ENCODE measurements at regions not wholly inside any gene's neighbourhood (a gene's known extent, or its start where the extent isn't known, plus 50 kb on each side); places are given as distances from the start of the nearest gene placed in this dataset.

DNA sequence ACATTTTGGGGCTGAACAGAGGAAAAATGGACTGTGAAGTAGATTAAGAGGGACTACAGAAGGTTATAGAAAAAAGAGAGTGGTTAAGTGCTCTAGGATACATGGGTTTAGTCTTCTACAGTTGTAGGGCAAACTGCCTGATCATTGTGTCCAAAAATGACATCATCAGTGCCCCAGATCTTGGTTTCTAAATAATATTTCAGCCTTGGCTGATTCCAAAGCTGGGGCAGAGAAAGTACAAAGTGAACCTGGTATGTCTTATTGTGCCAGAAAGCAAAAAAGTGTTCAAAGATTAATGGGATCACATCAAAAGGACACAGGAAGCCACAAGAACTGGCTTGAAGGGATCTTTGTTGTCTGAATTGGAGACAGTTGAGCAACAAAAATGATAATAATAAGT, 97.1 kb upstream of the ZNF521 start:
- H2AFZ ChIP-seq (ENCODE audit: low read depth, low read length), result no peak overlapping the region
- no peaks in the 10 kb centered on the region for H3K9me3 ChIP-seq (ENCODE audit: insufficient read depth, low read length, severe bottlenecking)
- H3K4me1 ChIP-seq (ENCODE audit: insufficient read depth, low read length), result no peaks in the 10 kb centered on the region
- H3K9ac ChIP-seq (ENCODE audit: low read depth, low read length), result no peak overlapping the region
- H3K27me3 ChIP-seq (ENCODE audit: insufficient read depth, low read length, poor library complexity), result no peaks in the 10 kb centered on the region
- no peaks in the 10 kb centered on the region for H3K36me3 ChIP-seq (ENCODE audit: insufficient read depth, low read length)
- ATAC-seq (ENCODE audit: insufficient read depth, low read depth), result no peak
- H3K27ac ChIP-seq (ENCODE audit: low read length), result no peak overlapping the region
- no peak for DNase-seq
- H4K20me1 ChIP-seq (ENCODE audit: insufficient read depth, low read length), result no peaks in the 10 kb centered on the region
- no peak overlapping the region for H3K4me2 ChIP-seq (ENCODE audit: insufficient read depth, low read length)
- no peaks in the 10 kb centered on the region for H3K79me2 ChIP-seq (ENCODE audit: insufficient read depth, low read length)
- H3K4me3 ChIP-seq (ENCODE audit: low read depth in 1 of 2, low read length in 2 of 2), result no peak overlapping the region
- TF ChIP-seq, protein P1, sequence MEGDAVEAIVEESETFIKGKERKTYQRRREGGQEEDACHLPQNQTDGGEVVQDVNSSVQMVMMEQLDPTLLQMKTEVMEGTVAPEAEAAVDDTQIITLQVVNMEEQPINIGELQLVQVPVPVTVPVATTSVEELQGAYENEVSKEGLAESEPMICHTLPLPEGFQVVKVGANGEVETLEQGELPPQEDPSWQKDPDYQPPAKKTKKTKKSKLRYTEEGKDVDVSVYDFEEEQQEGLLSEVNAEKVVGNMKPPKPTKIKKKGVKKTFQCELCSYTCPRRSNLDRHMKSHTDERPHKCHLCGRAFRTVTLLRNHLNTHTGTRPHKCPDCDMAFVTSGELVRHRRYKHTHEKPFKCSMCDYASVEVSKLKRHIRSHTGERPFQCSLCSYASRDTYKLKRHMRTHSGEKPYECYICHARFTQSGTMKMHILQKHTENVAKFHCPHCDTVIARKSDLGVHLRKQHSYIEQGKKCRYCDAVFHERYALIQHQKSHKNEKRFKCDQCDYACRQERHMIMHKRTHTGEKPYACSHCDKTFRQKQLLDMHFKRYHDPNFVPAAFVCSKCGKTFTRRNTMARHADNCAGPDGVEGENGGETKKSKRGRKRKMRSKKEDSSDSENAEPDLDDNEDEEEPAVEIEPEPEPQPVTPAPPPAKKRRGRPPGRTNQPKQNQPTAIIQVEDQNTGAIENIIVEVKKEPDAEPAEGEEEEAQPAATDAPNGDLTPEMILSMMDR (IDR thresholded peaks at IDR 0.05; ENCODE audit: borderline replicate concordance, extremely low read depth, low read length, poor library complexity, severe bottlenecking), result no peak
- TF ChIP-seq EZH2 (IDR thresholded peaks at IDR 0.05; ENCODE audit: borderline replicate concordance, low read depth, low read length, severe bottlenecking), result no peak

DNA sequence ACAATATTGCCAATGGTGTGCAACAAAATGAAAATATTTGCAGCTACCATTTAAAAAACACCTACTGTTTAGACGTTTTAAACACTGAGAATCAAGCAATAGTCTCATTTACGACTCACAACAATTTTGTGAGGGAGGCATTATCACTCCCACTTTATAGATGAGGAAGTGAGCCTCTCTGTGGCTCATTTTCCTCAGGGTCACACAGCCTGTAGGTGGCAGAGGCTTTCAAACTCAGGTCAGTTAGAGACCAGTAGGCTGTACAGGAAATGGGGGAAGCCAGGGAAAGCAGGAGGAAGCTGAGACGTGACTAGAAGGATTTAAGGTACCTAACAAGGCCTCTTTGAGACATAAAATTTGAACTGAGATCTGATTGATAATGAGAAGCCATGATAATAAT, 95.0 kb upstream of the ZNF521 start:
- no peak overlapping the region for H3K27ac ChIP-seq (ENCODE audit: low read length)
- H3K36me3 ChIP-seq (ENCODE audit: insufficient read depth, low read length), result no peaks in the 10 kb centered on the region
- H2AFZ ChIP-seq (ENCODE audit: low read depth, low read length), result no peak overlapping the region
- TF ChIP-seq, protein P1 (IDR thresholded peaks at IDR 0.05; ENCODE audit: borderline replicate concordance, extremely low read depth, low read length, poor library complexity, severe bottlenecking), result no peak
- no peak for TF ChIP-seq EZH2 (IDR thresholded peaks at IDR 0.05; ENCODE audit: borderline replicate concordance, low read depth, low read length, severe bottlenecking)
- no peak overlapping the region for H3K4me3 ChIP-seq (ENCODE audit: low read depth in 1 of 2, low read length in 2 of 2)
- H3K79me2 ChIP-seq (ENCODE audit: insufficient read depth, low read length), result no peaks in the 10 kb centered on the region
- DNase-seq (no peak), ATAC-seq (ENCODE audit: insufficient read depth, low read depth) (no peak)
- no peaks in the 10 kb centered on the region for H3K4me1 ChIP-seq (ENCODE audit: insufficient read depth, low read length)
- H3K4me2 ChIP-seq (ENCODE audit: insufficient read depth, low read length), result no peak overlapping the region
- H3K9me3 ChIP-seq (ENCODE audit: insufficient read depth, low read length, severe bottlenecking), result no peaks in the 10 kb centered on the region
- H3K27me3 ChIP-seq (ENCODE audit: insufficient read depth, low read length, poor library complexity), result no peaks in the 10 kb centered on the region
- no peak overlapping the region for H3K9ac ChIP-seq (ENCODE audit: low read depth, low read length)
- no peaks in the 10 kb centered on the region for H4K20me1 ChIP-seq (ENCODE audit: insufficient read depth, low read length)

DNA sequence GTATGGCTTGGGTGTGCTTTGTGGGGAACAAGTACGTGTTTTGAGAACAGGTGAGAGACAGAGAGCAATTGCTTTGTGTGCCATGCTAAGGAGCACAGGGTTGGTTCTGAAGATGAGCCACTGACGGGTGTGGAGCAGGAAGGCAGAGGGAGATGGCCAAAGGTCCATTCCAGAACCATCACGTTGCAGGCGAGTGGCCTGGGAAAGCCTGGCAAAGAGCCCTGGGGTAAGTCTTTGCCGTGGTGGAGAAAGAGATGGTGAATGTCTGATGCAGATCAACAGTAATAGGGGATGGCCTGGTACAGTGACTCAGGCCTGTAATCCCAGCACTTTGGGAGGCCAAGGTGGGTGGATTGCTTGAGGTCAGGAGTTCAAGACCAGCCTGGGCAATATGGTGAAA, 93.5 kb upstream of the ZNF521 start:
- H2AFZ ChIP-seq (ENCODE audit: low read depth, low read length), result no peak overlapping the region
- H3K27ac ChIP-seq (ENCODE audit: low read length), result no peak overlapping the region
- no peak for DNase-seq
- H3K27me3 ChIP-seq (ENCODE audit: insufficient read depth, low read length, poor library complexity), result no peaks in the 10 kb centered on the region
- H3K36me3 ChIP-seq (ENCODE audit: insufficient read depth, low read length), result no peaks in the 10 kb centered on the region
- no peak for ATAC-seq (ENCODE audit: insufficient read depth, low read depth)
- H3K9me3 ChIP-seq (ENCODE audit: insufficient read depth, low read length, severe bottlenecking), result no peaks in the 10 kb centered on the region
- H3K4me1 ChIP-seq (ENCODE audit: insufficient read depth, low read length), result no peaks in the 10 kb centered on the region
- no peaks in the 10 kb centered on the region for H4K20me1 ChIP-seq (ENCODE audit: insufficient read depth, low read length)
- H3K4me3 ChIP-seq (ENCODE audit: low read depth in 1 of 2, low read length in 2 of 2), result no peak overlapping the region
- no peak for TF ChIP-seq EZH2 (IDR thresholded peaks at IDR 0.05; ENCODE audit: borderline replicate concordance, low read depth, low read length, severe bottlenecking)
- TF ChIP-seq, protein P1 (IDR thresholded peaks at IDR 0.05; ENCODE audit: borderline replicate concordance, extremely low read depth, low read length, poor library complexity, severe bottlenecking), result no peak
- H3K79me2 ChIP-seq (ENCODE audit: insufficient read depth, low read length), result no peaks in the 10 kb centered on the region
- no peak overlapping the region for H3K9ac ChIP-seq (ENCODE audit: low read depth, low read length)
- H3K4me2 ChIP-seq (ENCODE audit: insufficient read depth, low read length), result no peak overlapping the region

DNA sequence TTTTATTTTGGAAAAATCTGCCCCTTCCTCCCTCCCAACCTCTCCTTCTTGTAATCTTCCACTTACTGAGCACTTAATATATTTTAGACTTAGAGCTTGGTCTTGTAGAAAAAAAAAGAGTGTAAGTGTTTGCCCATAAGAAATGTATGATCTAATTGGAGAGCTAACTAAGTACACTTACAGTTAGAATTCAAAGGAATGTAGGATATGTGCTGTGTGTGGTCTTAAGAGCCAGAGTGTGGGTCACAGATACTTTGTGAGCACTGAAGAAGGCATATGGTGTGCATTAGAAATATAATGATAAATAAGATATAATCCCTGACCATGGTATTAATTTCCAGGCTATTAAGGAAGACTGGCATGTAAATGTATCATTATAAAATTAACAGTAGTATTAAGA, 91.8 kb upstream of the ZNF521 start:
- no peaks in the 10 kb centered on the region for H3K27me3 ChIP-seq (ENCODE audit: insufficient read depth, low read length, poor library complexity)
- no peak overlapping the region for H2AFZ ChIP-seq (ENCODE audit: low read depth, low read length)
- no peaks in the 10 kb centered on the region for H3K79me2 ChIP-seq (ENCODE audit: insufficient read depth, low read length)
- no peaks in the 10 kb centered on the region for H3K9me3 ChIP-seq (ENCODE audit: insufficient read depth, low read length, severe bottlenecking)
- TF ChIP-seq, protein P1 (IDR thresholded peaks at IDR 0.05; ENCODE audit: borderline replicate concordance, extremely low read depth, low read length, poor library complexity, severe bottlenecking), result no peak
- TF ChIP-seq EZH2 (IDR thresholded peaks at IDR 0.05; ENCODE audit: borderline replicate concordance, low read depth, low read length, severe bottlenecking), result no peak
- no peaks in the 10 kb centered on the region for H3K36me3 ChIP-seq (ENCODE audit: insufficient read depth, low read length)
- H3K4me2 ChIP-seq (ENCODE audit: insufficient read depth, low read length), result no peak overlapping the region
- H3K4me3 ChIP-seq (ENCODE audit: low read depth in 1 of 2, low read length in 2 of 2), result no peak overlapping the region
- ATAC-seq (ENCODE audit: insufficient read depth, low read depth) (no peak), DNase-seq (no peak)
- H3K9ac ChIP-seq (ENCODE audit: low read depth, low read length), result no peak overlapping the region
- H3K27ac ChIP-seq (ENCODE audit: low read length), result no peak overlapping the region
- no peaks in the 10 kb centered on the region for H4K20me1 ChIP-seq (ENCODE audit: insufficient read depth, low read length)
- H3K4me1 ChIP-seq (ENCODE audit: insufficient read depth, low read length), result no peaks in the 10 kb centered on the region
